ENCODE measurements at regions not wholly inside any gene's neighbourhood (a gene's known extent, or its start where the extent isn't known, plus 50 kb on each side); places are given as distances from the start of the nearest gene placed in this dataset.

DNA sequence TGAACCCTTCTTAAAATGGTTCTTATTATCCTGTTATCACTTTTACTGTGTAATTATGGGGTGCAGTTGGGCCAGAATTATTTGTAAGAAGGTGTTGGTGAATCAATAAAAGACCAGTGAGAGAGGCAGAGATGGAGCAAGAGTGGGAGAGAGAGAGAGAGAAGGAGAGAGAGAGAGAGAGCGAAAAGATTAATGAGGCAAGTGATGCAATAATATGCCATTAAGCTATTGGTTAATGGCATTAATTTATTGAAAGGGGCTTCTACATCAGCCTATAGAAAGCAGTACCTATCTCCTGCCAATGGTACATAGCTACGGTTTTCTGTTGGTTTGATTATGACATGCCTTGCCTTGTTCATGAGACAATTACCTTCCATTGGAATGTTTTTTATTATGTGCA, 388.7 kb downstream of the RPS6KC1 start:
- ATAC-seq (no peak), DNase-seq (no peak)
- ChIA-PET CTCF (no interaction called here), POLR2A (ENCODE audit: unreplicated experiment) (no interaction called here)
- H3K9me2 ChIP-seq (replicated peaks; ENCODE audit: low read length), result no peaks in the 10 kb centered on the region
- intact Hi-C loops (cut with micrococcal nuclease), result no loop called here
- H3K9me3 ChIP-seq (ENCODE audit: low read length), result no peaks in the 10 kb centered on the region
- H2AFZ ChIP-seq (ENCODE audit: low read length), result no peak overlapping the region
- H3F3A ChIP-seq (ENCODE audit: low read length, unreplicated experiment), result no peaks in the 10 kb centered on the region
- H3K27ac ChIP-seq (ENCODE audit: low read length), result no peak overlapping the region
- H3K4me2 ChIP-seq (ENCODE audit: low read length), result no peak overlapping the region
- TF ChIP-seq CTCF (conservative IDR thresholded peaks at IDR 0.05; ENCODE audit: low read depth, low read length) (no peak), EZH2 (IDR thresholded peaks at IDR 0.05; ENCODE audit: low read length, unreplicated experiment) (no peak), EZH2phosphoT487 (IDR thresholded peaks at IDR 0.05; ENCODE audit: borderline replicate concordance, low read length) (no peak)
- H3K79me2 ChIP-seq (ENCODE audit: low read length), result no peaks in the 10 kb centered on the region
- no peaks in the 10 kb centered on the region for H4K20me1 ChIP-seq (ENCODE audit: low read length)
- no peak overlapping the region for H3K4me3 ChIP-seq (ENCODE audit: low read length)
- peaks cover 4% of the 10 kb centered on the region; the same call in 1 of the 2 replicates for H3K4me1 ChIP-seq (ENCODE audit: insufficient read depth, low read length)
- peaks cover 43% of the 10 kb centered on the region for H3K27me3 ChIP-seq (ENCODE audit: low read length)
- no peak overlapping the region for H3K9ac ChIP-seq (ENCODE audit: low read length)
- no TSS peak for BruUV-seq (replicated peaks)
- no peaks in the 10 kb centered on the region for H3K36me3 ChIP-seq (ENCODE audit: low read depth, low read length)

DNA sequence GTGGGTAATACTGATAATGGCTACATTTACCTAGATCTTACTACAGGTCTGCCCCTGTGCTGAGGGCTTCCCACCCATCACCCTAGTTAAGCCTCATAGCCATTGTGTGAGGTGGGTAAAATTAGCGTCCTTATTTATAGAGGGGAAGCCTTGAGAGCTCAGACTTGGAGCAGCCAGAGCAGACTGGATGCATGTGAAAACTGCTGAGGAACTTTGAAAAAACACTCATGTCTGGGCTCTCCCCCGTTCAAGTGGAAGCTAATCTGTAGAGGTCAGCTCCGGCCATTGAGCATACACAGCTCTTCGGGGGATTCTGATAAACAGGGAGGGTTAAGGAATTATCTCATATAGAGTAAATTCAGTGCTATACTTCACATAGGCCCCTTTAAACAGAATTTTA, 389.7 kb downstream of the RPS6KC1 start:
- no peaks in the 10 kb centered on the region for H3K9me3 ChIP-seq (ENCODE audit: low read length)
- H4K20me1 ChIP-seq (ENCODE audit: low read length), result no peaks in the 10 kb centered on the region
- no peak for DNase-seq
- no peak overlapping the region for H2AFZ ChIP-seq (ENCODE audit: low read length)
- H3K27me3 ChIP-seq (ENCODE audit: low read length), result peaks cover 53% of the 10 kb centered on the region
- H3K4me1 ChIP-seq (ENCODE audit: insufficient read depth, low read length), result peaks cover 4% of the 10 kb centered on the region; the same call in 1 of the 2 replicates
- no peaks in the 10 kb centered on the region for H3K79me2 ChIP-seq (ENCODE audit: low read length)
- H3F3A ChIP-seq (ENCODE audit: low read length, unreplicated experiment), result no peaks in the 10 kb centered on the region
- no peak overlapping the region for H3K9ac ChIP-seq (ENCODE audit: low read length)
- no TSS peak for BruUV-seq (replicated peaks)
- no peak for TF ChIP-seq CTCF (conservative IDR thresholded peaks at IDR 0.05; ENCODE audit: low read depth, low read length)
- no peak for TF ChIP-seq EZH2phosphoT487 (IDR thresholded peaks at IDR 0.05; ENCODE audit: borderline replicate concordance, low read length)
- TF ChIP-seq EZH2 (IDR thresholded peaks at IDR 0.05; ENCODE audit: low read length, unreplicated experiment), result no peak
- no peaks in the 10 kb centered on the region for H3K36me3 ChIP-seq (ENCODE audit: low read depth, low read length)
- H3K4me3 ChIP-seq (ENCODE audit: low read length), result no peak overlapping the region
- POLR2A ChIA-PET (ENCODE audit: unreplicated experiment), result no interaction called here
- ATAC-seq, result no peak
- intact Hi-C loops (cut with micrococcal nuclease), result no loop called here
- no peak overlapping the region for H3K27ac ChIP-seq (ENCODE audit: low read length)
- no peaks in the 10 kb centered on the region for H3K9me2 ChIP-seq (replicated peaks; ENCODE audit: low read length)
- H3K4me2 ChIP-seq (ENCODE audit: low read length), result no peak overlapping the region
- CTCF ChIA-PET, result no interaction called here

DNA sequence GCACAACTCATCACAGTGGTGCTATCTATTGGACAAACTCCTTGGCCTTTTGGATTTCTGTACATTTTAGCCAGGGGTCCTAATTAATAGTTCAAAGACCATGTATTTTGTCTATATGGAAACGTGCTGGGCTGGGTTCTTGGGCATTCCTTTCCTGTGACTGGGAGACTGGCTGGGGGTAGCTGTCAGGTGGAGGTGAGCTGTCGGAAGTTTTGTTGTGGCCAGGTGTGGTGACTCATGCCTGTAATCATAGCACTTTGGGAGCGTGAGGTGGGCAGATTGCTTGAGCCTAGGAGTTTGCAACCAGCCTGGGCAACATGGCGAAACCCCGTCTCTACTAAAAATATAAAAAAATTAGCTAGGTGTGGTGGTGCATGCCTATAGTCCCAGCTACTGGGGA, 392.4 kb downstream of the RPS6KC1 start:
- POLR2A ChIA-PET (ENCODE audit: unreplicated experiment), result no interaction called here
- Histone ChIP-seq H3F3A (ENCODE audit: low read length, unreplicated experiment) (no peaks in the 10 kb centered on the region), H2AFZ (ENCODE audit: low read length) (no peak overlapping the region), H3K4me2 (ENCODE audit: low read length) (no peak overlapping the region), H3K36me3 (ENCODE audit: low read depth, low read length) (no peaks in the 10 kb centered on the region), H3K27ac (ENCODE audit: low read length) (no peak overlapping the region), H3K9me3 (ENCODE audit: low read length) (no peaks in the 10 kb centered on the region), H3K4me3 (ENCODE audit: low read length) (no peak overlapping the region), H3K9me2 (replicated peaks; ENCODE audit: low read length) (no peaks in the 10 kb centered on the region), H3K27me3 (ENCODE audit: low read length) (peaks cover 69% of the 10 kb centered on the region), H4K20me1 (ENCODE audit: low read length) (no peaks in the 10 kb centered on the region), H3K79me2 (ENCODE audit: low read length) (no peaks in the 10 kb centered on the region), H3K9ac (ENCODE audit: low read length) (no peak overlapping the region), H3K4me1 (ENCODE audit: insufficient read depth, low read length) (peaks cover 4% of the 10 kb centered on the region; the same call in 1 of the 2 replicates)
- intact Hi-C loops (cut with micrococcal nuclease), result no loop called here
- no TSS peak for BruUV-seq (replicated peaks)
- peak; percentile 87 for DNase-seq
- ATAC-seq, result peak; percentile 58; the same call in 1 of the 2 replicates
- CTCF ChIA-PET, result interaction anchor here (0.6 kb wide), 1 partner anchor 201 kb away, joined by 5 read pairs; no protein-coding TSS in a partner anchor
- TF ChIP-seq EZH2 (IDR thresholded peaks at IDR 0.05; ENCODE audit: low read length, unreplicated experiment) (no peak), CTCF (conservative IDR thresholded peaks at IDR 0.05; ENCODE audit: low read depth, low read length) (no peak), EZH2phosphoT487 (IDR thresholded peaks at IDR 0.05; ENCODE audit: borderline replicate concordance, low read length) (no peak)

Data from PC-3 (cell line).